Upper lobe of right lung (tissue), 1 donor: ENCODE measurements at regions not wholly inside any gene's neighbourhood (a gene's known extent, or its start where the extent isn't known, plus 50 kb on each side); places are given as distances from the start of the nearest gene placed in this dataset.

Experiments used
- ATAC-seq: fragments of 200-7000 bp; cut with Tn5 transposase; one replicate; pipeline ENCODE4 v1.9.1; 2020; ENCODE audit warnings: mild to moderate bottlenecking, moderate library complexity
- DNase-seq: peaks from one replicate; pipeline ENCODE4 v3.0.0-alpha.2; 2020
- H3K27ac ChIP-seq: fragments of 200-600 bp; one replicate; pipeline ENCODE4 v1.8.0; 2022
- H3K27me3 ChIP-seq: fragments of 200-600 bp; one replicate; pipeline ENCODE4 v1.8.0; 2022; ENCODE audit warnings: mild to moderate bottlenecking
- H3K36me3 ChIP-seq: fragments of 200-600 bp; one replicate; pipeline ENCODE4 v1.8.0; 2022
- H3K4me1 ChIP-seq: fragments of 200-600 bp; one replicate; pipeline ENCODE4 v1.8.0; 2022
- H3K4me3 ChIP-seq: fragments of 200-600 bp; one replicate; pipeline ENCODE4 v1.8.0; 2022; ENCODE audit warnings: mild to moderate bottlenecking
- H3K9me3 ChIP-seq: fragments of 200-600 bp; one replicate; pipeline ENCODE4 v1.8.0; 2022
- CTCF ChIP-seq: fragments of 200-600 bp; IDR thresholded peaks from one replicate; pipeline ENCODE4 v1.8.0; 2022; ENCODE audit warnings: antibody characterized with exemption
- intact Hi-C: fragments of 100-400 bp; cut with DNase I; formaldehyde crosslinking; loops from one replicate; pipeline ENCODE4 v1.11.0; 2022
- donor health status: DM: no; HTN: yes; CAD: no; lungs with severe emphysema.

GRCh38 chr11:30172883-30173311 is 57.9 kb upstream of the FSHB start:
- DNase-seq, result no peak
- H3K27ac ChIP-seq, result no peak overlapping the region
- no peaks in the 10 kb centered on the region for H3K9me3 ChIP-seq
- intact Hi-C loops, result no loop called here
- H3K4me3 ChIP-seq, result no peak overlapping the region
- ATAC-seq, result no peak
- H3K27me3 ChIP-seq, result no peaks in the 10 kb centered on the region
- no peaks in the 10 kb centered on the region for H3K36me3 ChIP-seq
- TF ChIP-seq CTCF, result no peak
- no peaks in the 10 kb centered on the region for H3K4me1 ChIP-seq

- Histone ChIP-seq H3K36me3 (no peaks in the 10 kb centered on the region), H3K9me3 (no peaks in the 10 kb centered on the region), H3K4me1 (no peaks in the 10 kb centered on the region), H3K27ac (no peak overlapping the region), H3K4me3 (no peak overlapping the region), H3K27me3 (no peaks in the 10 kb centered on the region)
- ATAC-seq (no peak), DNase-seq (no peak)
- no peak for TF ChIP-seq CTCF
- intact Hi-C loops, result no loop called here
These were observed 56.4 kb upstream of the FSHB start for GRCh38 chr11:30174265-30175020.
